ENCODE measurements at regions not wholly inside any gene's neighbourhood (a gene's known extent, or its start where the extent isn't known, plus 50 kb on each side); places are given as distances from the start of the nearest gene placed in this dataset.

DNA sequence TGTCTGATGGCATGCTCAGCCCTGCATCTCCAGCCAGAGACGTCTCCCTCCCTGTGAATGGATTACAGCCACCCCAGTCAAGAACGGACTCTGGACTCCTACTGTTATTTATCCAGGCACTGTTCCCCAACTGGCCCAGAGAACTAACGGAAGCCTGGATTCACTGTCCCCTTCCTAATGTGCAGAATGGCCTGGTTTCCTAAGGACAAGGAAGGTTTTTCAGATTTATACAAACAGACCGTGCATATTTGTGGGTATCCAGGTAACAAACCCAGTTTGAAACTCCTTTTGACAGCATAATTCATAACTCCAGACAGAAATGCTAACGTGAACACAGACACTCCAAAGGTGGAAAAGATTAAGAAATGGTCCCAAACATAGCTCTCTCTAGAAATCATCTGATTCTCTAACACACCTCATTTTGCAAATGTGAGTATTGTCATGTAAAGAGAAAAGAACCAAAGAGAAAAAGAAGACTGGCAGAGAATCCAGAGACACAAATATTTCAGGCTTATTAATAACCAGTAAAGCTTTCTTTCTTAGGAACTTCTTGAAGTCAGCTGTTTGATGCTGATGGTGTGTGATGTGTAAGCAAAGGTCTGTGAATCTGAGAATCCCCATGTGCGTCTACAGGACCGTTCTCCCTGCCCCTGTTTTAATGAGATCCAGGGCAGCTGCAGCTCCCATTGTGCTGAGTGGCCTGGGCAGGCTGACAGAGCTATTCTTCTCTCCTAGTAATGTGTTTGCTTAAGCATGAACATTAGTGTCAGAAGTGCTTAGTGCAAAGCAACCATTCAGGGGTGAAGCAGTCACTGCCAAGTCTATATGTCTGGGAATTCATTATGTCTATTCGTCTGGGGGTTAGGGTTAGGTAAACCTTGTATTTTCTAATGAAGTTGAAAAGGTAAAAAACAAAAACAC lies 86.8 kb upstream of the HIF1A start:
- ChIA-PET POLR2A (interaction anchor here (0.6 to 1.2 kb wide), 3 partner anchors 12 to 142 kb away, joined by 3 read pairs; no protein-coding TSS in a partner anchor), CTCF (interaction anchor here (0.7 to 1.3 kb wide), 4 partner anchors 9 to 316 kb away, joined by 3 to 5 read pairs (median 3); no protein-coding TSS in a partner anchor)
- H3K27me3 Mint-ChIP-seq (ENCODE audit: insufficient read depth, unreplicated experiment): no peaks in the 10 kb centered on the region
- no peak overlapping the region for H3K4me3 Mint-ChIP-seq (ENCODE audit: unreplicated experiment)
- no peaks in the 10 kb centered on the region for H3K36me3 Mint-ChIP-seq (ENCODE audit: insufficient read depth, unreplicated experiment)
- H3K9me3 Mint-ChIP-seq (ENCODE audit: unreplicated experiment): no peaks in the 10 kb centered on the region
- no peak for DNase-seq (ENCODE audit: unreplicated experiment)
- intact Hi-C loops (cut with micrococcal nuclease): no loop called here
- H3K27ac Mint-ChIP-seq (ENCODE audit: low read depth, unreplicated experiment): peak overlapping the region; percentile 17
- TF ChIP-seq, protein P1, sequence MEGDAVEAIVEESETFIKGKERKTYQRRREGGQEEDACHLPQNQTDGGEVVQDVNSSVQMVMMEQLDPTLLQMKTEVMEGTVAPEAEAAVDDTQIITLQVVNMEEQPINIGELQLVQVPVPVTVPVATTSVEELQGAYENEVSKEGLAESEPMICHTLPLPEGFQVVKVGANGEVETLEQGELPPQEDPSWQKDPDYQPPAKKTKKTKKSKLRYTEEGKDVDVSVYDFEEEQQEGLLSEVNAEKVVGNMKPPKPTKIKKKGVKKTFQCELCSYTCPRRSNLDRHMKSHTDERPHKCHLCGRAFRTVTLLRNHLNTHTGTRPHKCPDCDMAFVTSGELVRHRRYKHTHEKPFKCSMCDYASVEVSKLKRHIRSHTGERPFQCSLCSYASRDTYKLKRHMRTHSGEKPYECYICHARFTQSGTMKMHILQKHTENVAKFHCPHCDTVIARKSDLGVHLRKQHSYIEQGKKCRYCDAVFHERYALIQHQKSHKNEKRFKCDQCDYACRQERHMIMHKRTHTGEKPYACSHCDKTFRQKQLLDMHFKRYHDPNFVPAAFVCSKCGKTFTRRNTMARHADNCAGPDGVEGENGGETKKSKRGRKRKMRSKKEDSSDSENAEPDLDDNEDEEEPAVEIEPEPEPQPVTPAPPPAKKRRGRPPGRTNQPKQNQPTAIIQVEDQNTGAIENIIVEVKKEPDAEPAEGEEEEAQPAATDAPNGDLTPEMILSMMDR (IDR thresholded peaks at IDR 0.05; ENCODE audit: unreplicated experiment): no peak
- peaks cover 15% of the 10 kb centered on the region for H3K4me1 Mint-ChIP-seq (ENCODE audit: insufficient read depth, unreplicated experiment)
- BruUV-seq (replicated peaks): no TSS peak

DNA sequence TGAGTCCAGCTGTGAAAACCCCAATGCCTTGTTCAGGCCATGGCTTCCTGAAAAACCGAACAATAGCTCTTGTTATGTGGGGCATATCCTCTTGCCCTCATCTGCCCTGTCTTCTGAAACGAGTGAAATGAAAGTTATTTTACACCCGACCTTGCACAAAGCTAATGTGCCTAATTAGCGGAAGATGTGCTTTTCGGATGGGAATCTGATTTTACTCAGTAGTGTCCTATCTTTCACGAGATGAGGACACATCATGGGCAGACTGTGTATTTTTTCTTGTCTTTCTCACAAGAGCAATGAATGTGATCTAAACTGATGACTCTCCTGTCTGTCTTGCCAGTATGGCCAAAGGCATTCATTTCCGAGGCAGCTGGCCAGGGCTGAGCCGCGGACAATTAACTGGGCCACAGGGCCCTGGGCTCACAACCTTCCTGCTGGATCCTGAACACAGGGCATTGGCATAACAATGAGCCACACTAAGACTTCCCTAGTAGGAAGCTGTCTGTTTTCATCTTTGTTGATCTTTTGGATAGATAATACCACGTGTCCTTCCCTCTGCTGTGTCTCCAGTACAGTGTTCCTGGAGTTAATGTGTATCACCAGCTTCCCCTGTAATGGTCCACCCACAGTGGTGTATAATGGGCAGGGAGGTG lies 86.0 kb upstream of the HIF1A start:
- Mint-ChIP-seq H3K27ac (ENCODE audit: low read depth, unreplicated experiment) (peak overlapping the region; percentile 17), H3K9me3 (ENCODE audit: unreplicated experiment) (no peaks in the 10 kb centered on the region), H3K27me3 (ENCODE audit: insufficient read depth, unreplicated experiment) (no peaks in the 10 kb centered on the region), H3K4me3 (ENCODE audit: unreplicated experiment) (no peak overlapping the region), H3K4me1 (ENCODE audit: insufficient read depth, unreplicated experiment) (peaks cover 15% of the 10 kb centered on the region), H3K36me3 (ENCODE audit: insufficient read depth, unreplicated experiment) (no peaks in the 10 kb centered on the region)
- TF ChIP-seq, protein P1 (IDR thresholded peaks at IDR 0.05; ENCODE audit: unreplicated experiment): no peak
- peak; percentile 55 for DNase-seq (ENCODE audit: unreplicated experiment)
- ChIA-PET POLR2A (interaction anchor here (1.2 to 1.7 kb wide), 3 partner anchors 11 to 143 kb away, joined by 3 to 6 read pairs (median 3); no protein-coding TSS in a partner anchor), CTCF (interaction anchor here (0.5 to 1.3 kb wide), 4 partner anchors 8 to 317 kb away, joined by 3 read pairs; no protein-coding TSS in a partner anchor)
- BruUV-seq (replicated peaks): no TSS peak
- intact Hi-C loops (cut with micrococcal nuclease): no loop called here

DNA sequence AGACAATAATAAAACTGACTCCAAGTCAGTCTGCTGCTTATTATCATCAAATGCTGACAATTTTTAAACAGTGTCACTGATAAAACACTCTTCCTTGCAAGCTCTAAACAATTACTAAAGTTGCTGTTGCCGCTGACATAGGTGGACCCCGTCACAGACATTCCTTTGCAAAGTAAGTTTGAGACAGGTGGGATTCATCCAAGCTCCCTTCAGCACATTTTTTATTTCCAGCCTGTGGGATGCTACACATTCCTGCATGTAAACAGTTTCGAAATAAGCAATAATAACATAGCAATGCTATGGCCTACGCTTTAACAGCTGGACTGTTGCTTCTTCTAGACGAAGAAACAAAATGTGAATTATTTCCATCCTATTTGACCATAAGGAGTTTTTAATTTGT lies 85.4 kb upstream of the HIF1A start:
- DNase-seq (ENCODE audit: unreplicated experiment): no peak
- H3K9me3 Mint-ChIP-seq (ENCODE audit: unreplicated experiment): no peaks in the 10 kb centered on the region
- H3K4me3 Mint-ChIP-seq (ENCODE audit: unreplicated experiment): no peak overlapping the region
- no TSS peak for BruUV-seq (replicated peaks)
- ChIA-PET CTCF (interaction anchor here (1.3 kb wide), 1 partner anchor 7 kb away, joined by 3 read pairs; no protein-coding TSS in a partner anchor), POLR2A (interaction anchor here (0.7 to 1.7 kb wide), 3 partner anchors 10 to 143 kb away, joined by 3 to 6 read pairs (median 3); no protein-coding TSS in a partner anchor)
- no peaks in the 10 kb centered on the region for H3K27me3 Mint-ChIP-seq (ENCODE audit: insufficient read depth, unreplicated experiment)
- peaks cover 15% of the 10 kb centered on the region for H3K4me1 Mint-ChIP-seq (ENCODE audit: insufficient read depth, unreplicated experiment)
- H3K36me3 Mint-ChIP-seq (ENCODE audit: insufficient read depth, unreplicated experiment): no peaks in the 10 kb centered on the region
- peak overlapping the region; percentile 17 for H3K27ac Mint-ChIP-seq (ENCODE audit: low read depth, unreplicated experiment)
- intact Hi-C loops (cut with micrococcal nuclease): no loop called here
- TF ChIP-seq, protein P1 (IDR thresholded peaks at IDR 0.05; ENCODE audit: unreplicated experiment): no peak

DNA sequence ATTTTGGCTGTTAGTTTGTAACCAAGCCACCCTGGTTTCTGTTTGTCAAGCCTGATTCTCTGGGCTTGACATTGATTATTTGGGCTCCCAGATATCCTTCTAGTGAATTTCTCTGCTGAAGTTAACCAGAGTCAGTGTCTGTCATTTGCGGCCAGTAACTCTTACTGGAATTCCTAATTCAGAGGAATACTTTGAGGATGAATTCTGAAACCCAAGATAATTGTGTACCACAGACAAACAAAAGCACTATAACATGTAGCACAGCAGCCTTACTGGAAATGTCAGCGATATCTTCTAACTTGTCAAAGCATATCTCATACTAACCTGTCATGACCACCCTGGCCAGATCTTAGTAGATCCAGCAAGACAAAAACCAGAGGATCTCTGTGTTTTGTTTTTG lies 84.4 kb upstream of the HIF1A start:
- Mint-ChIP-seq H3K27me3 (ENCODE audit: insufficient read depth, unreplicated experiment) (no peaks in the 10 kb centered on the region), H3K4me3 (ENCODE audit: unreplicated experiment) (no peak overlapping the region), H3K36me3 (ENCODE audit: insufficient read depth, unreplicated experiment) (no peaks in the 10 kb centered on the region), H3K4me1 (ENCODE audit: insufficient read depth, unreplicated experiment) (peaks cover 21% of the 10 kb centered on the region), H3K27ac (ENCODE audit: low read depth, unreplicated experiment) (no peak overlapping the region), H3K9me3 (ENCODE audit: unreplicated experiment) (no peaks in the 10 kb centered on the region)
- no peak for DNase-seq (ENCODE audit: unreplicated experiment)
- BruUV-seq (replicated peaks): no TSS peak
- TF ChIP-seq, protein P1 (IDR thresholded peaks at IDR 0.05; ENCODE audit: unreplicated experiment): no peak
- CTCF ChIA-PET: no interaction called here
- intact Hi-C loops (cut with micrococcal nuclease): no loop called here
- POLR2A ChIA-PET: interaction anchor here (1.7 kb wide), 1 partner anchor 9 kb away, joined by 6 read pairs; no protein-coding TSS in a partner anchor

Measured in MCF 10A (cell line).